Stimulated activated CD4-positive, alpha-beta T cell treated with anti-CD3 and anti-CD28 coated beads, Interleukin-2, amount 100 ng/mL, for 48 hours (primary cell): ENCODE measurements at regions not wholly inside any gene's neighbourhood (a gene's known extent, or its start where the extent isn't known, plus 50 kb on each side); places are given as distances from the start of the nearest gene placed in this dataset.

Experiments
- DNase-seq, 2 donors: peaks; one replicate each; pipeline ENCODE4 v3.0.0-alpha.2; 2020

- no peak for DNase-seq
Observed at GRCh38 chr5:67538855-67539506, 342.4 kb upstream of the CD180 start.

- no peak for DNase-seq
Observed at GRCh38 chr5:67537439-67538148, 341.0 kb upstream of the CD180 start.

GRCh38 chr5:67536866-67537265 lies 340.3 kb upstream of the CD180 start:
- no peak for DNase-seq

- DNase-seq = no peak
Observed at GRCh38 chr5:67530609-67531255, 334.1 kb upstream of the CD180 start.

- DNase-seq = no peak
Observed at GRCh38 chr5:67528953-67529352, 332.4 kb upstream of the CD180 start.

GRCh38 chr5:67526793-67527192 lies 330.2 kb upstream of the CD180 start:
- no peak for DNase-seq

- DNase-seq = no peak
Observed at GRCh38 chr5:67520161-67520908, 323.7 kb upstream of the CD180 start.

GRCh38 chr5:67518227-67518626 lies 321.6 kb upstream of the CD180 start:
- DNase-seq = no peak

GRCh38 chr5:67516948-67517565 lies 320.5 kb upstream of the CD180 start:
- DNase-seq = no peak

GRCh38 chr5:67515762-67516161 lies 319.2 kb upstream of the CD180 start:
- no peak for DNase-seq

- peak in 1 of 2 donors; percentile 15 for DNase-seq
Observed at GRCh38 chr5:67515020-67515689, 318.6 kb upstream of the CD180 start.

- no peak for DNase-seq
Observed at GRCh38 chr5:67512758-67513157, 316.2 kb upstream of the CD180 start.

- no peak for DNase-seq
Observed at GRCh38 chr5:67511911-67512310, 315.3 kb upstream of the CD180 start.

- no peak for DNase-seq
Observed at GRCh38 chr5:67510204-67510603, 313.6 kb upstream of the CD180 start.

- no peak for DNase-seq
Observed at GRCh38 chr5:67509402-67510186, 313.0 kb upstream of the CD180 start.

GRCh38 chr5:67506241-67506640 lies 309.6 kb upstream of the CD180 start:
- DNase-seq = no peak

GRCh38 chr5:67502951-67503350 lies 306.4 kb upstream of the CD180 start:
- no peak for DNase-seq

GRCh38 chr5:67496051-67496450 lies 299.5 kb upstream of the CD180 start:
- no peak for DNase-seq

GRCh38 chr5:67495072-67495471 lies 298.5 kb upstream of the CD180 start:
- no peak for DNase-seq

- DNase-seq = no peak
Observed at GRCh38 chr5:67494186-67494855, 297.7 kb upstream of the CD180 start.

GRCh38 chr5:67493676-67494075 lies 297.1 kb upstream of the CD180 start:
- DNase-seq = no peak
